T47D (cell line): ENCODE measurements at regions not wholly inside any gene's neighbourhood (a gene's known extent, or its start where the extent isn't known, plus 50 kb on each side); places are given as distances from the start of the nearest gene placed in this dataset.

Experiments used
- DNase-seq, 2 experiments: peaks; one replicate each; pipeline versions ENCODE4 v3.0.0 to v3.0.0-alpha.2; 2011 to 2012; ENCODE audit warnings: low read depth in 1 of 2, low spot score in 1 of 2
- JUND ChIP-seq: IDR thresholded peaks from 2 replicates; pipeline ENCODE4 v1.6.1; 2012; ENCODE audit warnings: low read depth
- in situ Hi-C: cut with HindIII; loops from 2 replicates; pipeline ENCODE4 v1.10.0; 2016; ENCODE audit warnings: low sequenced_read_pairs, low pct_unique_long_range_greater_than_20kb

- no peak for DNase-seq
- no peak for TF ChIP-seq JUND
- in situ Hi-C loops: no loop called here
These were observed 420.3 kb upstream of the BOD1L1 start for GRCh38 chr4:14047840-14048239.

- no peak for DNase-seq
- in situ Hi-C loops: no loop called here
- no peak for TF ChIP-seq JUND
These were observed 422.4 kb upstream of the BOD1L1 start for GRCh38 chr4:14049946-14050345.

- no peak for DNase-seq
These were observed 425.8 kb upstream of the BOD1L1 start for GRCh38 chr4:14053291-14053690.

GRCh38 chr4:14054391-14054790 is 426.9 kb upstream of the BOD1L1 start:
- DNase-seq: no peak
- in situ Hi-C loops: no loop called here
- TF ChIP-seq JUND: no peak

More at GRCh38 chr4:14053291-14053690, 425.8 kb upstream of the BOD1L1 start:
- no peak for TF ChIP-seq JUND
- in situ Hi-C loops: no loop called here

GRCh38 chr4:14059006-14059405 is 431.5 kb upstream of the BOD1L1 start:
- TF ChIP-seq JUND: no peak
- in situ Hi-C loops: no loop called here
- no peak for DNase-seq

- in situ Hi-C loops: no loop called here
- DNase-seq: no peak
- TF ChIP-seq JUND: no peak
These were observed 437.5 kb upstream of the BOD1L1 start for GRCh38 chr4:14064984-14065383.

GRCh38 chr4:14065406-14065805 is 437.9 kb upstream of the BOD1L1 start:
- no peak for TF ChIP-seq JUND
- in situ Hi-C loops: no loop called here
- DNase-seq: no peak

GRCh38 chr4:14066979-14067378 is 439.5 kb upstream of the BOD1L1 start:
- TF ChIP-seq JUND: no peak
- DNase-seq: no peak
- in situ Hi-C loops: no loop called here

- TF ChIP-seq JUND: no peak
- no peak for DNase-seq
- in situ Hi-C loops: no loop called here
These were observed 442.4 kb upstream of the BOD1L1 start for GRCh38 chr4:14069886-14070285.

GRCh38 chr4:14070289-14070880 is 442.9 kb upstream of the BOD1L1 start:
- DNase-seq: no peak
- TF ChIP-seq JUND: no peak
- in situ Hi-C loops: no loop called here

GRCh38 chr4:14072506-14072905 is 445.0 kb upstream of the BOD1L1 start:
- DNase-seq: no peak
- in situ Hi-C loops: no loop called here

GRCh38 chr4:14076776-14077175 is 449.3 kb upstream of the BOD1L1 start:
- no peak for DNase-seq

More at GRCh38 chr4:14072506-14072905, 445.0 kb upstream of the BOD1L1 start:
- no peak for TF ChIP-seq JUND

GRCh38 chr4:14078326-14078725 is 450.8 kb upstream of the BOD1L1 start:
- TF ChIP-seq JUND: no peak
- DNase-seq: no peak
- in situ Hi-C loops: no loop called here

More at GRCh38 chr4:14076776-14077175, 449.3 kb upstream of the BOD1L1 start:
- in situ Hi-C loops: no loop called here
- no peak for TF ChIP-seq JUND

GRCh38 chr4:14079601-14080000 is 452.1 kb upstream of the BOD1L1 start:
- TF ChIP-seq JUND: no peak
- in situ Hi-C loops: no loop called here
- DNase-seq: no peak
